Panc1 (cell line): ENCODE measurements at regions not wholly inside any gene's neighbourhood (a gene's known extent, or its start where the extent isn't known, plus 50 kb on each side); places are given as distances from the start of the nearest gene placed in this dataset.

ENCODE experiments used
- ATAC-seq: fragments of 200-7000 bp; cut with Tn5 transposase; 2 replicates; pipeline ENCODE4 v1.9.1; 2020; ENCODE audit warnings: mild to moderate bottlenecking, moderate library complexity
- BruUV-seq: library from RNA; stranded (reverse); fragments of 400-500 nt; replicated peaks from 2 replicates; lab custom pipeline; 2021; lab: Mats Ljungman, UMichigan
- CTCF ChIA-PET: fragments of 300-600 bp; sonication (Branson Sonifier 250); formaldehyde crosslinking; loops from one replicate; lab custom pipeline; 2022; ENCODE audit warnings: antibody characterized with exemption; lab: Charles Lee
- POLR2A ChIA-PET: fragments of 300-600 bp; sonication (Branson Sonifier 250); formaldehyde crosslinking; loops from one replicate; lab custom pipeline; 2022; ENCODE audit warnings: antibody characterized with exemption; lab: Charles Lee
- DNase-seq: peaks from one replicate; pipeline ENCODE4 v3.0.0-alpha.2; 2010; ENCODE audit warnings: low read depth, low spot score
- H3K27ac ChIP-seq: 2 replicates; pipeline ENCODE4 v1.5.1; 2011; ENCODE audit warnings: mild to moderate bottlenecking, low read length, inconsistent platforms
- H3K27me3 ChIP-seq: fragments of 200-500 bp; sonication (Bioruptor generic); 2 replicates; pipeline ENCODE4 v1.6.0; 2014; ENCODE audit warnings: low read length, inconsistent platforms; ENCODE audit not compliant: control insufficient read depth, insufficient read depth
- H3K36me3 ChIP-seq: fragments of 200-500 bp; sonication (Bioruptor generic); 2 replicates; pipeline ENCODE4 v1.5.1; 2014; ENCODE audit warnings: inconsistent platforms, mild to moderate bottlenecking, low read length, moderate library complexity; ENCODE audit not compliant: control insufficient read depth, insufficient read depth
- H3K4me1 ChIP-seq: 2 replicates; pipeline ENCODE4 v1.5.1; 2011; ENCODE audit warnings: inconsistent platforms, mild to moderate bottlenecking, low read length, moderate library complexity; ENCODE audit not compliant: control insufficient read depth, insufficient read depth
- H3K4me3 ChIP-seq, 2 experiments: 2 replicates each; pipeline ENCODE4 v1.5.1; 2011 to 2012; ENCODE audit warnings: low read depth in 2 of 2, low read length in 2 of 2, mild to moderate bottlenecking in 2 of 2, inconsistent platforms in 1 of 2, moderate library complexity in 1 of 2
- H3K9me3 ChIP-seq: fragments of 200-500 bp; sonication (Bioruptor generic); 2 replicates; pipeline ENCODE4 v1.5.1; 2014; ENCODE audit warnings: low read depth, mild to moderate bottlenecking, inconsistent platforms, low read length, moderate library complexity; ENCODE audit not compliant: control insufficient read depth, insufficient read depth
- POLR2AphosphoS5 ChIP-seq: IDR thresholded peaks from 2 replicates; pipeline ENCODE4 v1.6.1; 2012; ENCODE audit warnings: mild to moderate bottlenecking, low read depth, low read length, moderate library complexity
- SIN3A ChIP-seq: IDR thresholded peaks from 2 replicates; pipeline ENCODE4 v1.6.1; 2012; ENCODE audit warnings: low read depth, mild to moderate bottlenecking, low read length, moderate library complexity, borderline replicate concordance; ENCODE audit not compliant: insufficient read depth
- TCF7L2 ChIP-seq: IDR thresholded peaks from 2 replicates; pipeline ENCODE4 v1.6.1; 2011; ENCODE audit warnings: mild to moderate bottlenecking, low read depth, low read length, inconsistent platforms
- in situ Hi-C: cut with HindIII; loops from 2 replicates; pipeline ENCODE4 v1.10.0; 2016; ENCODE audit warnings: low sequenced_read_pairs, low pct_unique_long_range_greater_than_20kb
- intact Hi-C: fragments of 100-400 bp; cut with micrococcal nuclease; formaldehyde crosslinking; loops from one replicate; pipeline ENCODE4 v1.10.0; 2022; ENCODE audit not compliant: unreplicated experiment
- TF ChIP-seq, protein P1 (sequence below), 2 experiments: IDR thresholded peaks; 2 replicates each; pipeline ENCODE4 v1.6.1; 2011 to 2012; ENCODE audit warnings: low read depth in 2 of 2, control low read depth in 1 of 2, low read length in 1 of 2, mild to moderate bottlenecking in 1 of 2, moderate library complexity in 1 of 2; ENCODE audit not compliant: insufficient read depth in 1 of 2
- TF ChIP-seq, protein P2 (sequence below): fragments of 450-650 bp; IDR thresholded peaks from 2 replicates; pipeline ENCODE4 v1.5.1; 2017; ENCODE audit warnings: mild to moderate bottlenecking

DNA sequence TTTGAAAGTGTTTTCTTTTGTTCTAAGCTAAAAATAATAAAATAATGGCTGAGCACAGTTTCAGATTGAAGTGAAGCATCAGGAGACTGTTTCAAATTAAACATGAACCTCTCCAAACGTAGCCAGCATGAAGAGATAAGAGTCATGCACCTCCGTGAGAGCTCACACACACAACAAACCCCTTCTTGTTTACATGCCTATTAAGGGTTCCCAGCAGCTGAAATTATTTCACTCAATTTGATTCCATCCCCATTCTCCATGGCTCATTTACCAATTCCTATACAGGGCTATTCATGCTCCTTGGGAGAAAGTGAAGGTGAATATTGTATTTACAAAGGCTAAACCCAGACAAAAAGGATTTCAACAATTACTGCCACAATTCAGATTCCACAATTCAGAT lies 954.1 kb upstream of the INTU start:
- DNase-seq = no peak
- Histone ChIP-seq H3K9me3 (no peaks in the 10 kb centered on the region), H3K4me1 (no peaks in the 10 kb centered on the region), H3K36me3 (no peaks in the 10 kb centered on the region), H3K27me3 (no peaks in the 10 kb centered on the region), H3K27ac (no peak overlapping the region), H3K4me3 (no peak overlapping the region)
- in situ Hi-C loops (no loop called here), intact Hi-C loops (no loop called here)
- no peak for ATAC-seq
- BruUV-seq = no TSS peak
- POLR2A ChIA-PET = no interaction called here
- TF ChIP-seq POLR2AphosphoS5 (no peak), TCF7L2 (no peak), SIN3A (no peak)
- TF ChIP-seq, protein P1, sequence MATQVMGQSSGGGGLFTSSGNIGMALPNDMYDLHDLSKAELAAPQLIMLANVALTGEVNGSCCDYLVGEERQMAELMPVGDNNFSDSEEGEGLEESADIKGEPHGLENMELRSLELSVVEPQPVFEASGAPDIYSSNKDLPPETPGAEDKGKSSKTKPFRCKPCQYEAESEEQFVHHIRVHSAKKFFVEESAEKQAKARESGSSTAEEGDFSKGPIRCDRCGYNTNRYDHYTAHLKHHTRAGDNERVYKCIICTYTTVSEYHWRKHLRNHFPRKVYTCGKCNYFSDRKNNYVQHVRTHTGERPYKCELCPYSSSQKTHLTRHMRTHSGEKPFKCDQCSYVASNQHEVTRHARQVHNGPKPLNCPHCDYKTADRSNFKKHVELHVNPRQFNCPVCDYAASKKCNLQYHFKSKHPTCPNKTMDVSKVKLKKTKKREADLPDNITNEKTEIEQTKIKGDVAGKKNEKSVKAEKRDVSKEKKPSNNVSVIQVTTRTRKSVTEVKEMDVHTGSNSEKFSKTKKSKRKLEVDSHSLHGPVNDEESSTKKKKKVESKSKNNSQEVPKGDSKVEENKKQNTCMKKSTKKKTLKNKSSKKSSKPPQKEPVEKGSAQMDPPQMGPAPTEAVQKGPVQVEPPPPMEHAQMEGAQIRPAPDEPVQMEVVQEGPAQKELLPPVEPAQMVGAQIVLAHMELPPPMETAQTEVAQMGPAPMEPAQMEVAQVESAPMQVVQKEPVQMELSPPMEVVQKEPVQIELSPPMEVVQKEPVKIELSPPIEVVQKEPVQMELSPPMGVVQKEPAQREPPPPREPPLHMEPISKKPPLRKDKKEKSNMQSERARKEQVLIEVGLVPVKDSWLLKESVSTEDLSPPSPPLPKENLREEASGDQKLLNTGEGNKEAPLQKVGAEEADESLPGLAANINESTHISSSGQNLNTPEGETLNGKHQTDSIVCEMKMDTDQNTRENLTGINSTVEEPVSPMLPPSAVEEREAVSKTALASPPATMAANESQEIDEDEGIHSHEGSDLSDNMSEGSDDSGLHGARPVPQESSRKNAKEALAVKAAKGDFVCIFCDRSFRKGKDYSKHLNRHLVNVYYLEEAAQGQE (IDR thresholded peaks at IDR 0.05; ENCODE audit: insufficient read depth in 1 of 2, low read depth in 2 of 2, low read length in 1 of 2) = no peak
- TF ChIP-seq, protein P2, sequence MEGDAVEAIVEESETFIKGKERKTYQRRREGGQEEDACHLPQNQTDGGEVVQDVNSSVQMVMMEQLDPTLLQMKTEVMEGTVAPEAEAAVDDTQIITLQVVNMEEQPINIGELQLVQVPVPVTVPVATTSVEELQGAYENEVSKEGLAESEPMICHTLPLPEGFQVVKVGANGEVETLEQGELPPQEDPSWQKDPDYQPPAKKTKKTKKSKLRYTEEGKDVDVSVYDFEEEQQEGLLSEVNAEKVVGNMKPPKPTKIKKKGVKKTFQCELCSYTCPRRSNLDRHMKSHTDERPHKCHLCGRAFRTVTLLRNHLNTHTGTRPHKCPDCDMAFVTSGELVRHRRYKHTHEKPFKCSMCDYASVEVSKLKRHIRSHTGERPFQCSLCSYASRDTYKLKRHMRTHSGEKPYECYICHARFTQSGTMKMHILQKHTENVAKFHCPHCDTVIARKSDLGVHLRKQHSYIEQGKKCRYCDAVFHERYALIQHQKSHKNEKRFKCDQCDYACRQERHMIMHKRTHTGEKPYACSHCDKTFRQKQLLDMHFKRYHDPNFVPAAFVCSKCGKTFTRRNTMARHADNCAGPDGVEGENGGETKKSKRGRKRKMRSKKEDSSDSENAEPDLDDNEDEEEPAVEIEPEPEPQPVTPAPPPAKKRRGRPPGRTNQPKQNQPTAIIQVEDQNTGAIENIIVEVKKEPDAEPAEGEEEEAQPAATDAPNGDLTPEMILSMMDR = no peak
- CTCF ChIA-PET = no interaction called here

DNA sequence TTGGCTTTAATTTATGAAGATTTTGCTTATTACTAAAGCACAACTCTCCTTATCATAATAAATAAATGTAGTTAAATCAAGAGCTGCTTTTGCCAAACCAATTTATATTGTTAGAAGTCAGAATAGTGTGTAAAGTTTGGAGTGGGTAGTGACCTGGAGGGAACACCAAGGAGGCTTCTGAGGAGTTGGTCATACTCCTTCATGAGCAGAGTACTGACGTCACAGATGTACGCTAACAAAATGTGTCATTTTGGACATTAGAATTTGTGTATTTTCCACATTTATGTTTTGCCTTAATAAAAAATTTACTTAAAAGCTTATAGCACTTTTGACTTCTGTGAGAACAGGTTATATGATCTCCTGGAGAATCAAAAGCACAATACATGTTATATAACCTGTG lies 953.5 kb upstream of the INTU start:
- H3K4me1 ChIP-seq = no peaks in the 10 kb centered on the region
- no peak for ATAC-seq
- TF ChIP-seq, protein P2 = no peak
- TF ChIP-seq TCF7L2 (no peak), POLR2AphosphoS5 (no peak), SIN3A (no peak)
- TF ChIP-seq, protein P1 (IDR thresholded peaks at IDR 0.05; ENCODE audit: insufficient read depth in 1 of 2, low read depth in 2 of 2, low read length in 1 of 2) = no peak
- H3K9me3 ChIP-seq = no peaks in the 10 kb centered on the region
- H3K4me3 ChIP-seq = no peak overlapping the region
- no peaks in the 10 kb centered on the region for H3K36me3 ChIP-seq
- no peak overlapping the region for H3K27ac ChIP-seq
- in situ Hi-C loops (no loop called here), intact Hi-C loops (no loop called here)
- CTCF ChIA-PET = no interaction called here
- POLR2A ChIA-PET = no interaction called here
- H3K27me3 ChIP-seq = no peaks in the 10 kb centered on the region
- BruUV-seq = no TSS peak
- DNase-seq = no peak
